ENCODE measurements at regions not wholly inside any gene's neighbourhood (a gene's known extent, or its start where the extent isn't known, plus 50 kb on each side); places are given as distances from the start of the nearest gene placed in this dataset.
A peak's percentile ranks its signal among the peaks of the same experiment; 100 is the strongest.
"Not testable (repeated sequence)": the region's sequence is repeated elsewhere in the genome, so short reads cannot be mapped to it uniquely, and the experiment has no call there.

DNA sequence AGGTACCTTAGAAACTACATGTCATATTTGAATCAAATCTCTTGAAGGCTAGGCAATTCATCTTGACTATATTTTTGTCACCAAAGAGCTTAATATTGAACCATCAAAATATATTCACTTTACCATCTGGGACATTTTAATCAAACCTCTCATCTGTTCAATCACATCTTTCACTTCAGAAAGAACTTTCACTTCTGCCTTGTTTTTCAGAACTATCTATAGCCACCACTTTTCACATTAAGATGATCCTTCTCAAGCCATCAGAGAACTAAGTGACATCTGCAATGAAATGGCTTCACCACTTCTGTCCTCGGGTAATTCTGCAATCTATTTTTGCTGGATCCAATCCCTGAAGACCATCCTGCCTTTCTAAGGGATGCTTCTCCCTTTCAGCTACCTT is 57.8 kb downstream of the OR2B2 start:
- in situ Hi-C loops (cut with HindIII; ENCODE audit: low sequenced_read_pairs): no loop called here
- no peak for DNase-seq (ENCODE audit: low spot score)

DNA sequence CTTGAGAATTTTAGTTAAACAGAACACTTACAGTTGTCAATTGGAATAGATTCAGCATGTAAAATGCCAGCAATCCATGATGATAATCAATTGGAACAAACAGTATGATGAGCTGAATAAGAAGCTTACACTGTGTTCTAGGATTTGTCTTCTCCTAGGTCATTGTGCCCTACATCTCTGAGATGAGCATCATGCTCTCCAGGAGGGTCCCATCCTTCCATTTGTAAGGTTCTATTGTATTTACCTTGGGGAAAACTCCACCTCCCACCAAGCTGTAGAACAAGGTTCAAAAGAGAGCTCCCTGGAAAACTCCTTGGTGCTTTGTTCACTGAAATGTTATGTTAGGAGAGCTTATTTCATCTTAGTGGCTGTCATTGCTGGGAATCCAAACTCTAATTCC is 60.8 kb downstream of the OR2B2 start:
- no peak for DNase-seq (ENCODE audit: low spot score)
- in situ Hi-C loops (cut with HindIII; ENCODE audit: low sequenced_read_pairs): no loop called here

DNA sequence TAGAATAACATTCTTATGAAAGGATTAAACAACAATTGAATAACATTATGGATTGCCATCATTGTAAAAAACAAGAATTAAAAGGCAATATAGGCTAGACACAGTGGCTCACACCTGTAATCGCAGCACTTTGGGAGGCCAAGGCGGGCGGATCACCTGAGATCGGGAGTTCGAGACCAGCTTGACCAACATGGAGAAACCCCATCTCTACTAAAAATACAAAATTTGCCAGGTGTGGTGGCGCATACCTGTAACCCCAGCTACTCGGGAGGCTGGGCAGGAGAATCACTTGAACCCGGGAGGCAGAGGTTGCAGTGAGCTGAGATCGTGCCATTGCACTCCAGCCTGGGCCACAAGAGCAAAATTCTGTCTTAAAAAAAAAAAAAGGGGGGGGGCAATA is 63.2 kb downstream of the OR2B2 start:
- DNase-seq (ENCODE audit: low spot score); in situ Hi-C loops (cut with HindIII; ENCODE audit: low sequenced_read_pairs): not testable (repeated sequence)

GRCh38 chr6:27847706-27848105 is 64.5 kb downstream of the OR2B2 start:
- DNase-seq (ENCODE audit: low spot score): no peak
- in situ Hi-C loops (cut with HindIII; ENCODE audit: low sequenced_read_pairs): no loop called here

GRCh38 chr6:27840572-27840971 is 71.6 kb downstream of the OR2B2 start:
- no peak for DNase-seq (ENCODE audit: low spot score)
- in situ Hi-C loops (cut with HindIII; ENCODE audit: low sequenced_read_pairs): no loop called here

- DNase-seq (ENCODE audit: low spot score): no peak
- in situ Hi-C loops (cut with HindIII; ENCODE audit: low sequenced_read_pairs): no loop called here
These were observed 72.3 kb downstream of the OR2B2 start for GRCh38 chr6:27839626-27840475.

DNA sequence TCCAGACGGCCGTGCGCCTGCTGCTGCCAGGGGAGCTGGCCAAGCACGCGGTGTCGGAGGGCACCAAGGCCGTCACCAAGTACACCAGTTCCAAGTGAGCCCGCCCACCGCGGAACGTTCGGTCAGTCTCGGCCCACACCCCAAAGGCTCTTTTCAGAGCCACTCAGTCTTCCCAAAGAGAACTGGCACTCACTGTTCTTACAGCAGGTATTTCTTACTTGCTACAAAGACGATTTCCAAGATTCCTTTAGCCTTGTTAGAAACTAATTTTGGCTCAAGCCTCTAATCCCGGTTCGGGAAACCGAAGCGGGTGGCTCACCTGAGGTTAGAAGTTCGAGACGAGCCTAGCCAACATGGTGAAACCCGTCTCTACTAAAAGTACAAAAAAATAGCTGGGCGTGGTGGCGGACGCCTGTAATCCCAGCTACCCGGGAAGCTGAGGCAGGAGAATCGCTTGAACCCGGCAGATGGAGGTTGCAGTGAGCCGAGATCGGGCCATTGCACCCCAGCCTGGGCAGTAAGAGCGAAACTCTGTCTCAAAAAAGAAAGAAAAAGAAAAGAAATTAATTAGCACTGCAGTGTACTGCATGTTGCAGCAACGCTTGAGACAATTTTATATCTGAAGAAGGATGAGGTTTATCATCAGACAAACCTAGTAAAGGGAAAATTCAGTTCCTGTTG is 73.1 kb downstream of the OR2B2 start:
- peak; percentile 53 for DNase-seq (ENCODE audit: low spot score)
- in situ Hi-C loops (cut with HindIII; ENCODE audit: low sequenced_read_pairs): no loop called here

DNA sequence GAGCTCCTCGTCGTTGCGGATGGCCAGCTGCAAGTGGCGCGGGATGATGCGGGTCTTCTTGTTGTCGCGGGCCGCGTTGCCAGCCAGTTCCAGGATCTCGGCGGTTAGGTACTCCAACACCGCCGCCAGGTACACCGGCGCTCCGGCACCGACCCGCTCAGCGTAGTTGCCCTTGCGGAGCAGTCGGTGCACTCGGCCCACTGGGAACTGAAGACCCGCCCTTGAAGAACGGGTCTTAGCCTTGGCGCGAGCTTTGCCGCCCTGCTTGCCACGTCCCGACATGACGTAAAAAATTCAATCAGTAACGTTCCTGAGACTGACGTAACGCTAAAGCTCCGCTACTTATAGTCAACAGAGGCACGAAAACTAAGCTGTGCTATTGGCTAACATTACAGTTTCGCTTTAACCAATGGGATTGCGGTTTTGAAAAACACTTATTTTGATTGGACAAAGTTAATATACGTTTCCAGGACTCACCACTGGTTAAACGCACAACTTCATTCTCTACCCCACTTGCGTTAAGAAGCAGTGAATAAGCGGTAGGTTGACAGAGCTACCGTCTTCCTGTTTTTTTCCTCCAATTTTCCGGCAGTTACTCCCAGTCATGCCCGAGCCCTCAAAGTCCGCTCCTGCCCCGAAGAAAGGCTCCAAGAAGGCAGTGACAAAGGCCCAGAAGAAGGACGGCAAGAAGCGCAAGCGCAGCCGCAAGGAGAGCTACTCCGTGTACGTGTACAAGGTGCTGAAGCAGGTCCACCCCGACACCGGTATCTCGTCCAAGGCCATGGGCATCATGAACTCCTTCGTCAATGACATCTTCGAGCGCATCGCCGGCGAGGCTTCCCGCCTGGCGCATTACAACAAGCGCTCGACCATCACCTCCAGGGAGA is 73.9 kb downstream of the OR2B2 start:
- DNase-seq (ENCODE audit: low spot score): peak; percentile 98
- in situ Hi-C loops (cut with HindIII; ENCODE audit: low sequenced_read_pairs): no loop called here

- in situ Hi-C loops (cut with HindIII; ENCODE audit: low sequenced_read_pairs): no loop called here
- peak; percentile 71 for DNase-seq (ENCODE audit: low spot score)
These were observed 74.6 kb downstream of the OR2B2 start for GRCh38 chr6:27837625-27838057.

DNA sequence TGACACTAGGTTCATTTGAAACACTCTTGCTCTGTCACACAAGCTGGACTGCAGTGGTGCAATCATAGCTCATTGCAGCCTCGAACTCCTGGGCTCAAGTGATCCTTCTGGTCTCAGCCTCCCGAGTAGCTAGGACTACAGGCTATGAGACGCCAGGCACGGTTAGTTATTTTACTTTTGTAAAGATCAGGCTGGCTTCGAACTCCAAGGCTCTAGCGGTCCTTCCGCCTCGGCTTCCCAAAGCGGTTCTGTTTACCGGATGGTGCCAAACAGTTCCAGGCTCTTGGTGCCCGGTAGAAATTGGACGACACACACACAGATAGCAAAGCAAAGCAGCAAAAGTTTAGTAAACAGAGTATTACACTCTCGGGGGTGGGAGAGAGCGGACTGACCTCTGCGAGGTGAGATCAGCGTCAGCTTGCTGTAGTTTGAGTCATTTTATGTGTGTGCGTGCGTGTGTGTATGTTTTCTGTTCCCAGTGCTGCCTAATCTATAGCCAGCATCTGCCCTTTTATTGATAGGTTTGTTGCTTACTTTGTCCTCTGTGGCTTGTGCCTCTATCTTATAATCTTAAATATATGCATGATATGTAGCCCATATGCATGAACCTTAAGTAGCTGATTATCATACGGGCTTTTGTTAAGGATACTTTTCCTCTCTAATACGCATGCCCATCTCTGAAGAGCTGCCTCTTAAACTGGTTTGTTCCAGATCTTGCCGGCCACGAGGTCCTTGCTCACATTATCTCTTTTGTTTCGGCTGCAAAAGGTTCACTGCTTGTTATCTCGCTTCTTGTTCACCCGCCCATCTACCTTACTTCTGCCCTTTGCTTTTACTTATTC is 75.2 kb downstream of the OR2B2 start:
- peak; percentile 82 for DNase-seq (ENCODE audit: low spot score)
- in situ Hi-C loops (cut with HindIII; ENCODE audit: low sequenced_read_pairs): no loop called here

DNA sequence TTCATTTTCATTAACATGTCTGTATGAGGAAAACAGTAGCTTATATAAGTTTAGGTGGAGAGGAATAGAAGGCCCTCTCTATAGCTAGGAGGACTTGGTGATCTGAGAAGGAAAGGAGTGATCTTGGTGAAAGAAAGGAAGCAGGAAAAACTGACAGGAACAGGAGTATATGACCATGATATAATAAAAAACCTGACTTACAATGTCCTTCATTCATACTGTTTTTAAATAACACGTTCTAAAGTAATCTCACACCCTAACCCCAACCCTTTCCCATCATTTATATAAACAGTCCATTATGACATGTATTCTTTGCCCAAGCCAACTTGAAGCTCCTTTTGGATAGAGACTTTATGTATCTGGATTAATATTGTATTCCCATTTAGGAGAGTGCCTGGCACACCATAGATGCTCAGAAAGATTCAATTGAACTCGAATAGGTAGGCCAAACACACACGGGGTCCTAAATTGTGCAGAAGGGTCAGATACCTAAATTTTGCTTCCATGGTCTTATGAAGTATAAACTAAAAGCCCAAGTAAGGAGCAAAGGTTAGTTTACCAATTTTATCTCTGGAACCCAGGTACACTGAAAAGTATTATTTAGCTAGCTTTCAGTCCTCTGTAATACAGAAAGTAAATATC is 75.9 kb downstream of the OR2B2 start:
- in situ Hi-C loops (cut with HindIII; ENCODE audit: low sequenced_read_pairs): no loop called here
- no peak for DNase-seq (ENCODE audit: low spot score)

GRCh38 chr6:27834879-27835549 is 77.2 kb downstream of the OR2B2 start:
- in situ Hi-C loops (cut with HindIII; ENCODE audit: low sequenced_read_pairs): no loop called here
- no peak for DNase-seq (ENCODE audit: low spot score)

- in situ Hi-C loops (cut with HindIII; ENCODE audit: low sequenced_read_pairs): no loop called here
- no peak for DNase-seq (ENCODE audit: low spot score)
These were observed 77.8 kb downstream of the OR2B2 start for GRCh38 chr6:27834384-27834783.

- peak; percentile 60 for DNase-seq (ENCODE audit: low spot score)
- in situ Hi-C loops (cut with HindIII; ENCODE audit: low sequenced_read_pairs): not testable (repeated sequence)
These were observed 80.6 kb downstream of the OR2B2 start for GRCh38 chr6:27831434-27832081.

GRCh38 chr6:27830600-27831433 is 81.4 kb downstream of the OR2B2 start:
- in situ Hi-C loops (cut with HindIII; ENCODE audit: low sequenced_read_pairs): not testable (repeated sequence)
- peak; percentile 48 for DNase-seq (ENCODE audit: low spot score)

- in situ Hi-C loops (cut with HindIII; ENCODE audit: low sequenced_read_pairs): no loop called here
- DNase-seq (ENCODE audit: low spot score): no peak
These were observed 82.0 kb downstream of the OR2B2 start for GRCh38 chr6:27830212-27830599.

Measured in G401 (cell line).